GM19193 (cell line): ENCODE measurements at regions not wholly inside any gene's neighbourhood (a gene's known extent, or its start where the extent isn't known, plus 50 kb on each side); places are given as distances from the start of the nearest gene placed in this dataset.

Source experiments
- POLR2A ChIP-seq: IDR thresholded peaks from 4 replicates; pipeline ENCODE4 v1.6.1; 2011; ENCODE audit not compliant: insufficient read depth, insufficient read length; ENCODE audit errors: extremely low read depth

DNA sequence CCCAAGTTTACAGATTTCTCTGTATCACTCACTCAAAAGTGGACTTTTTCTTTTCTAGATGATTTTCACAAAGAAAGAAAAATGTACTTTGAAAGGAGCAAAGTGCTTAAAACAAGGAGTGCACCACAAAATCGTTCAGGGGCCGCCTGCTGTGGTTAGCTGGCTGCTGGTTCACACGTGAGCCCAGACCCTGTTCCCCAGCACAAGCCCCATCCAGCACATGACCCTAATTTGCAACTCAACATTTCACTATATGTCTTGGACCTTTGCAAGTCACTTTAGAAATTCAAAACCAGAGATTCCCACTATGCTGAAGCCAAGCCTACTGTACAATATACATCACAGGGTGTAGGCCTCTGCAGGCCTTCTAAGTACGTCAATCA, 95.5 kb upstream of the NHSL1 start:
- no peak for TF ChIP-seq POLR2A

DNA sequence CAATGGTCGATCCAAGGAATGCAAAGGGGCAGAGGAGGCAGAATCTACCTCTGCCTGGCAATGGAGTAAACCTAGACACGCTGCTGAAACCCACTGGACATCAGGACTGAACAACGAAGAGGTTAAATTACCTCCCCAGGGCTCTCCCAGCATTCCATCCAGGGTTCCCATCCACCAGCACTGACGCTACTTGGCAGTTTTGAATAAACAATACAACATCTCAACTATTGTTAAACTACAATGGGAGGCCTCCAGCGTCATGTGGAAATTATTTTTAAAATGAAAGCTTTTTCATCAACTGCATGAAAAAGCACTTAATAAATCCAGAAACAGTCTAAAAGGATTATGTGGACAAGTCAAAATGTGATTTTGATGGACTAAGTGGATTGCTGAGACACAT, 96.8 kb upstream of the NHSL1 start:
- no peak for TF ChIP-seq POLR2A

DNA sequence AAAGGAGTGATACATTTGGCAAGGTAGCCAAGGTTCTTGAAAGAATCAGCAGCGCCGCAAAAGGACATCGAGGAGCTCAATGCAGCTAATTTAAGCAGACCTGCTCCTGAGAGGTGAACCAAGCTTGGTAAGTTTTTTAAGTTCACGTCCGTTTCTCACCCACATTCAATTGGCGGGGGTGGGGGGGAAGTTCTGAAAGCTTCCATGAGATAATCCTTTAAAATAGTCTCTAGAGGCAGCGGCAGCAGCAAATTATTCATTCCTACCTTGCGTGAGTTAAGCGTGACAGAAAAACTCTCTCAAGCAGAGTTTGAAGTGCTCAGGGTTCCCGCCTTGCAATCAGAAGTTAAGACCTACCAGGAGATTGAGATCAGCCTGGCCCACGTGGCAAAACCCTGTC, 97.3 kb upstream of the NHSL1 start:
- TF ChIP-seq POLR2A = no peak

DNA sequence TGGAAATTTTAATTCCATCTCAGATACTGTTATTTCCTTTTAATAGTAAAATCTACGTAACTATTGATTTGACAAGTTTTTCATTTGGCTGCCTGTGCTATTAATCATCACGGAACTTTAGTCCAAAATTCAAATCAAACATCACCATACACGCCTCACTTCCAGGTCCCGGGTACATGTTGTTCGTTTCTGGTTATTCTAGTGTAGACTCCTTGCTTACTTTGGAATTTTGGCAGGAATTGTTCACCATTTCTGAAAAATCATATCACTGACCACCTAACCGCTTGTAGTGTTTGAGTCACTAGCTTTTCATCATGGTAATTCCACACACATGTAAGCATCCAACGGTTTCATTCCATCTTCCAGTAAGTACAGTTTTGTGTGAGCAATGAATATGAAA, 98.0 kb upstream of the NHSL1 start:
- no peak for TF ChIP-seq POLR2A

DNA sequence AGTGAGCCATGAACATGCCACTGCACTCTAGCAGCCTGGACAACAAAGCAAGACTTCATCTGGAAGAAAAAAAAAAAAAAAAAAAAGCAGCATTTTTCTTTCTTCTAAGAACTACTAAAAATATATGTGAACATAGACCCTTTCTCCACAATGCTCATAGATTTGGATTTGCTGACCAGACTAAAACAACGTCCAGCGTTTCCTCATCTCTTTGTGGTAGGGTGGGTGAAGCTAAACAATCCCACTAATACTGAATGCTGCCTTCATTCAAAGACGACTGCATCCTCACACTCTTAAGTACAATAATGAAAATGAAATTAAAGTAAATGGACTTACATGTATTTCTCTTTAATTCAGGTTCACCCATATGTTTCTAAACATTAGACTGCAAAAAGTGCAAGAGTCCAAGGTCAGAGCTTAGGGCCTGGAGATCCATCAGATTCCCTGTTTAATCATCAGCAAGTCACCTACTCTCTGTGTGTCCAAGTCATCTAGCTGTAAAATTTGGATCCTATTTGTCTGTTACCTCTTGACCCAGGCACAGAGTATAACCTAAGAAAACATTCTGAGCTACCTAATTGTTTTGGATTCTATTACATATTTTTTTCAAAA, 99.4 kb upstream of the NHSL1 start:
- TF ChIP-seq POLR2A = no peak

DNA sequence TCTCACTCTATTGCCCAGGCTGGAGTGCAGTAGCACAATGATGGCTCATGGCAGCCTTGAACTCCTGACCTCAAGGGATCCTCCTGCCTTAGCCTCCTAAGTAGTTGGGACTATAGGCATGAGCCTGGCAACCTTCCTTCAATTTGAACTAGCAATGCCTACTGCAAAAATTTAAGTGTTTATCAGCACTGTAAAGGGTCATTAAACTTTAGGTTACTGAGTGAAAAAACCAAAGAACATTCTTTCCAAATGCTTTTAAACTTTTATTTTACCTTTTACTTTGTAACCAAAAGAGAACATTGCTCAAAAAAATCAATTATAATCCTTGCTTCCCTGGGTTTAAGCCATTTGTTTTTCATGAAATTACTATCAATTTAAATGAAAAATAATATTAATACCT, 101.0 kb upstream of the NHSL1 start:
- no peak for TF ChIP-seq POLR2A

DNA sequence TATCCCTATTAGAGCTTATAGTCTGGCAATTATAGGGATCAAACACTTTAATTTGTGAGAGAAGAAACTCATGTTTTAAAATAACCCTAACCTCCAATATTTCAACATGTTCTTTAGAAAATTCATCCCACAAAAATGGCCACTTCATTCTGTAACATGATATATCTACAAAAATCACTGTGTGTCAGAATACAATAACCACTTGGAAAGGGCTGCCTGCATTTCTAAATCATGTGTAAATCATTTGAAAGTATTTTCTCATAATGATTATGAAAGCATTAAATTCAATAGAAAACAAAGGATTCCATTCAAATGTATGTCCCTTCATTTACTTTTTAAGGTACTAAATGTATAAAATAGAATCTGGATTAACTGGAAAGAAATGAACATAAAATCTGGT, 101.4 kb upstream of the NHSL1 start:
- TF ChIP-seq POLR2A = no peak

DNA sequence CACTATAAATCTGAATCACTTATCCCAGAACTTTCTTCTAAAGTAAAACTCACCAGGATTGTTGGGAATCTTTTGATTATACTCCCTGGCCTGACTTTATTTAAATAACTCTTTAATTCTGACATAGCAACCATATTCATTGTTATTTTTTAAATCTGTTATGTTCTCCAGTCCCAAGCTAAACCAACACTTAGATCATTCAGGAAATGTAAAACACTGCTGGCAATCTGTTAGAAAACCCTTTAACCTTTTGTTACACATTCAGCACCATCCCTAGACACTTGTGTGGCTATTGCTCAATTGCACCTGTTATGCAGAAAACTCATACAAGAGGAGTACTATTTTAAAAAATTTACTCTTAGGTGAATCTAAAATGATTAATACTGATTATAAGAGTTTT, 101.8 kb upstream of the NHSL1 start:
- TF ChIP-seq POLR2A = no peak

DNA sequence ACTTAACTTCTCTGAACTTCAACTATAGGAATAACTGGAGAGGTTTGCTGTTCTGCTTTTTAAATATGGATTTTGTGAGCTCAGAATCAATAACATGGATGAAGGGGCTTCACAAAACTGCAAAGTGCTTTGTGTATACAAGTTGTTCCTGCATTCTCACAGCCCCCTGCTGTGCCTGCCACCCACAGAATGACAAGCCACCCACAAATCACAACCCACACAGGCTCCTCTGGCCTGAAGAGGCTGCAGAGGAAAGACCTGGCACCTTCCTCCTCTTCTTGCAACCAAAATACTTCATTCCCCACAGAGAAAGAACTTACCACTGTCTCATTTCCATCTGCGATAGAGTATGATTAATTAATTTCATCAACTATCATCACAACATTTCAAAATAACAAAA, 106.7 kb upstream of the NHSL1 start:
- TF ChIP-seq POLR2A = no peak

DNA sequence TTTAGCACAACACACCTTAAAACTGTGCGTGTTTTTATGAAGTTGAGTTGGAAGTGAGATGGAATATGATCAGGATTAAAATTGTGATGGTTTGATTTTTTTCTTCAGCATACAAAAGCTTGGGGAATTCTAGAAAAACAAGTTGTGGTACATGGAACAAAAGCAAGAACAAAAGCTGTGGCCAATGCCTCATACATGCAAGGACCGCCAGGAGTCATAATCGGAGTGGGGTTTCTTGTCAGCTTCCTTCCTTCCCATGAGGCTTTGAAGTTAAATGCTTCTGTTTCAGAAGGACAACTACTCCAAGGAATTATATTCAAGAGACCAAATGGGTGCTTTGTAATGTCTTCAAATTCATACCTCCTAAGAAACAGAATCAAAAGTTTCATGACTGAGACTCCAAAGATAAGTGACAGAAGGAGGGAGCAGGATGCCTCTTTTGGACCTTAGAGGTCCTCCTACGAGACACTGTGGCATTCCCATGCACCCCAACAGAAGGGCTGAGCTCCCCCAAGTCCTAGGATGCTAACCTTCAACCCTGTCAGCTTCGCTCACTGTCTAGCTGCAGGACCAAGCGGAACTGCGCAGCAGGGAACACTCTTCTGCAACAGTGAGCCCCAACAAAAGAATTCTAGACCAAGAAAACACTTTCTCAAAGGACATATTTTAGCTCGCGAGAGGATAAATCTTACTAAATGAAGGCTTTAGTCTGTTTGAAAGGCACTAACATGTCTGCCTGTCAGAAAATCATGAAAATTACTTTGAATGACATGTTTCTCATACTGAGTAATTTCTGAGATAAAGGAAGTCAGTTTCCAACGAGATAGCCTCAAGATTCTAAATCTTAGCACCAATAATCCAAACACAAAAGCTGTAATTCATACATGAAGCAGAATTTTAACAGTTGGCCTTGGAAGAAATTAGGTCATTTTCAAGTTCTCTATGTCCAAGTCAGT, 108.5 kb upstream of the NHSL1 start:
- TF ChIP-seq POLR2A = no peak

DNA sequence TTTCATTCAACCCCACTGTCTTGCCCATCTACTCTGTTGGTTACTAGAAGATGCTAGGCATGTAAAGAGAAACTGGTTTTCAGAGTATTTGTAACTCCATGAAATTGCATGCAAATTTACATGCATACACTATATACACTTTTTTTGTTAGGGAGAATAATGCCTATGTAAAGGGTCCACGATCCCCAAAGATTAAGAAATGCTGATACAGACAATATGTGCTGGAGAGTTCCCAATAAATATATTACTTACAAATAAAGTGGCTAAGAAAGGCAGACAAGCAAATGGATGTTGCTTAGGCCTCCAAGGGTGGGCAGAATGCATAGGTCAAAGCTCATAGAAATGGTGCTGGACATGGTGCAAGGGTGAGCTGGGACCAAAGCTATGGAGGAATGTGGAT, 109.6 kb upstream of the NHSL1 start:
- no peak for TF ChIP-seq POLR2A

DNA sequence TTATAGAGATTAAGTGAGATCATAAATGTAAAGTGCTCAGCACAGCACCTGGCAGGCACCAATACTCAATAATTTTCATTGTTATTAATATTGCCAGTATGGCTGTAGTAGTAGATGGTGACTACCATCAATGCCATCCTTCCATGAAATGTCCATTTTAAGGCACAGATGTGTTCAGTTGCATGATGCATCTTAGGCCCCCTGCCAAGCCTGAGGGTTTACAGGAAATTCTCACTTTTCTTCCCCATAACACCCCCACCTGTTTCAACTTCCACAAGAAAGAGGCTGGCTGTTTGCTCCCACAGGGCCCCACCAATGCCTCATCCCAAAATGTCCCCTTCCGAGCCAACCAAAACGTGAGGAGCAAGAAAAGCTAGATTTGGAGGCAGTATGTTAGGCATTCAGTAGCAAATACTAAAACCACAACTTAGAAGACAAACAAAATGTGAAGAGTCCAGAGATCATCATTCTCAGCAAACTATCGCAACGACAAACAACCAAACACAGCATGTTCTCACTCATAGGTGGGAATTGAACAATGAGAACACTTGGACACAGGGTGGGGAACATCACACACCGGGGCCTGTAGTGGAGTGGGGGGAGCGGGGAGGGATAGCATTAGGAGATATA, 110.6 kb upstream of the NHSL1 start:
- TF ChIP-seq POLR2A = no peak

DNA sequence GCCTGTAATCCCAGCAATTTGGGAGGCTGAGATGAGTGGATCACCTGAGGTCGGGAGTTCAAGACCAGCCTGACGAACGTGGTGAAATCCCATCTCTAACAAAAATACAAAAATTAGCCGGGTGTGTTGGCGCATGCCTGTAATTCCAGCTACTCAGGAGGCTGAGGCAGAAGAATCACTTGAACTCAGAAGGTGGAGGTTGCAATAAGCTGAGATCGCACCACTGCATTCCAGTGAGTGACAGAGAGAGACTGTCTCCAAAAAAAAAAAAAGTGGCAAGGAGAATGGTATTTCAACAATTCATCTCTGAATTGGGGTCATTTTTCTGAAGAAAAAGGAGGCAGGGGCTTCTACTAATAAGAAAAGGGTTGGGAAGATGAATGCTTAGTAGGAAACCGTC, 111.5 kb upstream of the NHSL1 start:
- no peak for TF ChIP-seq POLR2A

DNA sequence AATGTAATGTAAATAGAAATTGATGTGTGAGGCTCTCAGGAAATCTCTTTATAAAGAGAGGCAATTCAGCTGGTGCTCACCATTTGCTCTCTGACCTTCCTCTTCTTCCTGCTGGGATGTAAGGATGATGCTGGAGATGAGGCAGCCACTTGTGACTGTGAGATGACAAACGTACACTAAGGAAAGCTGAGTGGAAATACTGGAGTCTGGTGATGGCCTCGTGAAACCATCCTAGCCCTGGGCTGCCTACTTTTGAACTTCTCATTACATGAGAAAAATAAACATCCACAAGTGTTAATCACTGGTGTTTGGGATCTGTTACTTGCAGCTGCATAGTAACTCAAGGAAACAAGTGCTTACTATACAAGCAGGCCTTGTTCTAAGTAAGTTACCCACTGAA, 114.9 kb upstream of the NHSL1 start:
- no peak for TF ChIP-seq POLR2A

DNA sequence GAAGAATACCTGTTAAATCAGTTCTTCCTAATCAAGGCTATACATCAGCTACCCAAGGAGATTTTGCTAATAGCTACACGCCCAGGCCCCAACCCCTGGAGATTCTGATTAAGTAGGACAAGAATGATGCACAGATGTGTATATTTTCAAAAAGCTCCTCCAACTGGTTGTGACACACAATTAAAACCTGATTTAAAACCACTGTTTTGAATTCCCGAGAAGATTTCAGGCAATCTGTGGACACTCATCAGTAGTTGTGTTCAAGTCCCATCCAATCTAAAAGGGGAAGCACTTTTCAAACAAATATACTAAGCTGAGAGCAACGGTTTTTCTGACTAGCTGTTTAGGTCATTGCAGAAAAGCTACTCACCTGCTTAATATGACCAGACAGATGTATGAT, 118.9 kb upstream of the NHSL1 start:
- no peak for TF ChIP-seq POLR2A

DNA sequence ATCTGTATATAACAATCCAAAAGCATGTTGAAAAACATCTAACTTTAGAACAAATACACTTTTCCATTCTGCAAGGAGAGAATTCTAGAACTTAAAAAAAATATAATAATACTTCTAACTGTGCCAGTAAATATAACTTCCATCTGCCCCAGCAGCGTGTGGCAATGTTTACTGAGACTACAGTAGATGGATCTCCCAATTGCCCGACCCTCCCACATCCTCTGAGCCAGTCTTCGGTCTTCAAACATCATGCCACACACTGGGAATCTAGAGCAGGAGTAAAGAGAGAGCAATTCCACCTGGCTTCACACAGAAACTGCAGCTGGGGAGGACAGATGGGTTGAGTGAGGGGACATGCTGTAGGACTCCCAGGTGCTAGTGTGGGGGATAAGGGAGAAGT, 121.3 kb upstream of the NHSL1 start:
- TF ChIP-seq POLR2A = no peak
